A549 (cell line): ENCODE measurements at regions not wholly inside any gene's neighbourhood (a gene's known extent, or its start where the extent isn't known, plus 50 kb on each side); places are given as distances from the start of the nearest gene placed in this dataset.

ENCODE experiments used
- ATAC-seq, 2 experiments: fragments of 200-7000 bp in 1 of 2; fragments of >200 bp in 1 of 2; cut with Nextera tagmentation in 1 of 2; cut with Tn5 transposase in 1 of 2; 3 replicates each; pipeline versions ENCODE4 v1.8.0 to v1.9.1; 2018 to 2020; ENCODE audit warnings: mild to moderate bottlenecking in 1 of 2, moderate library complexity in 1 of 2
- CTCF ChIA-PET: fragments of 300-600 bp; sonication (Branson Sonifier 250); formaldehyde crosslinking; extraction: SDS; loops from one replicate; lab custom pipeline; 2021; ENCODE audit warnings: antibody characterized with exemption, inconsistent platforms; lab: Yijun Ruan, JAX
- POLR2A ChIA-PET: fragments of 350-600 bp; formaldehyde crosslinking; extraction: SDS; loops from one replicate; lab custom pipeline; 2021; ENCODE audit warnings: antibody characterized with exemption, inconsistent platforms; lab: Yijun Ruan, JAX
- DNase-seq, 2 experiments: peaks; one replicate each; pipeline versions ENCODE4 v3.0.0 to v3.0.0-alpha.2; 2011 to 2016; ENCODE audit warnings: low read depth in 1 of 2, low spot score in 1 of 2
- FAIRE-seq: peaks from 2 replicates; lab custom pipeline; 2011; peaks lifted over from hg19 to GRCh38; lab: Jason Lieb, UNC
- H3K27ac ChIP-seq, 2 experiments: fragments of >200 bp; sonication (Bioruptor Twin); formaldehyde crosslinking; 3 replicates each; pipeline ENCODE4 v1.5.1; 2016 to 2017
- H3K4me1 ChIP-seq: fragments of >200 bp; sonication (Bioruptor Twin); formaldehyde crosslinking; 3 replicates; pipeline ENCODE4 v1.6.1; 2016
- H3K4me2 ChIP-seq: fragments of >200 bp; sonication (Bioruptor Twin); formaldehyde crosslinking; 3 replicates; pipeline ENCODE4 v1.6.1; 2016
- H3K4me3 ChIP-seq: fragments of >200 bp; sonication (Bioruptor Twin); formaldehyde crosslinking; 3 replicates; pipeline ENCODE4 v1.5.1; 2016
- H3K9me3 ChIP-seq: fragments of >200 bp; sonication (Bioruptor Twin); formaldehyde crosslinking; 3 replicates; pipeline ENCODE4 v1.6.1; 2016
- CEBPB ChIP-seq, 2 experiments: fragments of >200 bp in 1 of 2; sonication (Bioruptor Twin) in 1 of 2; formaldehyde crosslinking in 1 of 2; IDR thresholded peaks; 2 replicates each; pipeline ENCODE4 v1.6.1; 2012 to 2016
- CHD4 ChIP-seq: fragments of 200-600 bp; sonication (generic); IDR thresholded peaks from 2 replicates; pipeline ENCODE4 v1.6.1; 2016; ENCODE audit warnings: antibody characterized with exemption, mild to moderate bottlenecking, borderline replicate concordance
- ESRRA ChIP-seq: fragments of 150-350 bp; IDR thresholded peaks from 2 replicates; pipeline ENCODE4 v1.6.1; 2014; ENCODE audit warnings: mild to moderate bottlenecking, low read length, borderline replicate concordance
- FOSL2 ChIP-seq, 2 experiments: fragments of 450-650 bp in 1 of 2; fragments of >200 bp in 1 of 2; sonication (Bioruptor Twin) in 1 of 2; formaldehyde crosslinking; IDR thresholded peaks; 2 replicates each; pipeline versions ENCODE4 v1.5.0 to v1.6.1; 2016 to 2020; ENCODE audit warnings: mild to moderate bottlenecking in 1 of 2, moderate library complexity in 1 of 2
- GATA3 ChIP-seq: IDR thresholded peaks from 2 replicates; pipeline ENCODE4 v1.6.1; 2012; ENCODE audit warnings: borderline replicate concordance
- JUN ChIP-seq, 2 experiments: fragments of >200 bp; sonication (Bioruptor Twin); formaldehyde crosslinking; IDR thresholded peaks; 2 replicates in 1 of 2; 3 replicates in 1 of 2; pipeline ENCODE4 v1.6.1; 2016 to 2017
- MAZ ChIP-seq: fragments of 150-350 bp; IDR thresholded peaks from 2 replicates; pipeline ENCODE4 v1.6.1; 2014; ENCODE audit warnings: antibody characterized with exemption, low read depth, low read length, borderline replicate concordance
- NPAS2 ChIP-seq: fragments of 250-450 bp; sonication (Bioruptor Pico); IDR thresholded peaks from 2 replicates; pipeline ENCODE4 v1.8.0; 2022; ENCODE audit warnings: mild to moderate bottlenecking, moderate library complexity, borderline replicate concordance
- PHF8 ChIP-seq: fragments of 200-600 bp; sonication (generic); IDR thresholded peaks from 2 replicates; pipeline ENCODE4 v1.6.1; 2016; ENCODE audit warnings: low read depth, mild to moderate bottlenecking, antibody characterized with exemption, moderate library complexity, borderline replicate concordance
- POLR2A ChIP-seq: IDR thresholded peaks from 2 replicates; pipeline ENCODE4 v1.6.1; 2012; ENCODE audit warnings: mild to moderate bottlenecking, low read length
- RARB ChIP-seq: fragments of 250-450 bp; sonication (Bioruptor Pico); IDR thresholded peaks from 2 replicates; pipeline ENCODE4 v1.8.0; 2021; ENCODE audit warnings: mild to moderate bottlenecking, moderate library complexity
- RNF2 ChIP-seq: fragments of 200-600 bp; sonication (generic); IDR thresholded peaks from 2 replicates; pipeline ENCODE4 v1.6.1; 2016; ENCODE audit warnings: low read depth, mild to moderate bottlenecking, antibody characterized with exemption, moderate library complexity, borderline replicate concordance
- ZC3H11A ChIP-seq: fragments of 450-650 bp; IDR thresholded peaks from 2 replicates; pipeline ENCODE4 v1.6.1; 2014; ENCODE audit warnings: antibody characterized with exemption, mild to moderate bottlenecking
- ZFP36 ChIP-seq: fragments of 450-650 bp; IDR thresholded peaks from 2 replicates; pipeline ENCODE4 v1.6.1; 2014; ENCODE audit warnings: borderline replicate concordance; ENCODE audit not compliant: partially characterized antibody
- ZNF302 ChIP-seq: fragments of 250-450 bp; sonication (Bioruptor Pico); IDR thresholded peaks from 2 replicates; pipeline ENCODE4 v1.9.0; 2021; ENCODE audit warnings: inconsistent platforms, mild to moderate bottlenecking, moderate library complexity
- WGBS: methylation state at CpG from one replicate; pipeline ENCODE4 v1.1.6; 2017; ENCODE audit errors: missing lambda C conversion rate; 5-methylcytosine and 5-hydroxymethylcytosine counted together
- TF ChIP-seq, protein P1 (sequence below): fragments of >200 bp; sonication (Bioruptor Twin); formaldehyde crosslinking; IDR thresholded peaks from 3 replicates; pipeline ENCODE4 v1.5.1; 2016
- TF ChIP-seq, protein P2 (sequence below): IDR thresholded peaks from 2 replicates; pipeline ENCODE4 v1.6.1; 2012
- TF ChIP-seq, protein P3 (sequence below): fragments of 250-450 bp; sonication (Bioruptor Pico); IDR thresholded peaks from 2 replicates; pipeline ENCODE4 v1.5.0; 2021; ENCODE audit warnings: mild to moderate bottlenecking, moderate library complexity, borderline replicate concordance
- TF ChIP-seq, protein P4 (sequence below): fragments of 150-350 bp; IDR thresholded peaks from 2 replicates; pipeline ENCODE4 v1.6.1; 2014; ENCODE audit warnings: low read depth, mild to moderate bottlenecking, low read length

DNA sequence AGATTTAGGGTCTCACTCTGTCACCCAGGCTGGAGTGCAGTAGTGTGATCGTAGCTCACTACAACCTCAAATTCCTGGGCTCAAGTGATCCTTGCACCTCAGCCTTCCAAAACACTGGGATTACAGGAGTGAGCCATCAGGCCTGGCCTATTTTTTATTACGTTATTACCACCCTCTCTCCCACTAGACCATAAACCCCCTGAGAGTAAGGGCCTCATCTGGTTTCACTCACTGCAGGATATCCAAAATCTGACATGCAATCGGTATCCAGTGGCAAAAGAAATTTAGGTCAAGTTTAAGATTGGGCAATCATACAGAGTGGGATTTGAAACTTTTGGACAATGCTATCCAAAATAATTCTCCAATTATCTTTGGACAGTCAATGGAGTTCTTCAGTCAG lies 117.0 kb upstream of the NEBL start (continued):
- TF ChIP-seq, protein P1, sequence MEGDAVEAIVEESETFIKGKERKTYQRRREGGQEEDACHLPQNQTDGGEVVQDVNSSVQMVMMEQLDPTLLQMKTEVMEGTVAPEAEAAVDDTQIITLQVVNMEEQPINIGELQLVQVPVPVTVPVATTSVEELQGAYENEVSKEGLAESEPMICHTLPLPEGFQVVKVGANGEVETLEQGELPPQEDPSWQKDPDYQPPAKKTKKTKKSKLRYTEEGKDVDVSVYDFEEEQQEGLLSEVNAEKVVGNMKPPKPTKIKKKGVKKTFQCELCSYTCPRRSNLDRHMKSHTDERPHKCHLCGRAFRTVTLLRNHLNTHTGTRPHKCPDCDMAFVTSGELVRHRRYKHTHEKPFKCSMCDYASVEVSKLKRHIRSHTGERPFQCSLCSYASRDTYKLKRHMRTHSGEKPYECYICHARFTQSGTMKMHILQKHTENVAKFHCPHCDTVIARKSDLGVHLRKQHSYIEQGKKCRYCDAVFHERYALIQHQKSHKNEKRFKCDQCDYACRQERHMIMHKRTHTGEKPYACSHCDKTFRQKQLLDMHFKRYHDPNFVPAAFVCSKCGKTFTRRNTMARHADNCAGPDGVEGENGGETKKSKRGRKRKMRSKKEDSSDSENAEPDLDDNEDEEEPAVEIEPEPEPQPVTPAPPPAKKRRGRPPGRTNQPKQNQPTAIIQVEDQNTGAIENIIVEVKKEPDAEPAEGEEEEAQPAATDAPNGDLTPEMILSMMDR, result no peak
- TF ChIP-seq POLR2A (no peak), GATA3 (no peak)
- TF ChIP-seq, protein P2, sequence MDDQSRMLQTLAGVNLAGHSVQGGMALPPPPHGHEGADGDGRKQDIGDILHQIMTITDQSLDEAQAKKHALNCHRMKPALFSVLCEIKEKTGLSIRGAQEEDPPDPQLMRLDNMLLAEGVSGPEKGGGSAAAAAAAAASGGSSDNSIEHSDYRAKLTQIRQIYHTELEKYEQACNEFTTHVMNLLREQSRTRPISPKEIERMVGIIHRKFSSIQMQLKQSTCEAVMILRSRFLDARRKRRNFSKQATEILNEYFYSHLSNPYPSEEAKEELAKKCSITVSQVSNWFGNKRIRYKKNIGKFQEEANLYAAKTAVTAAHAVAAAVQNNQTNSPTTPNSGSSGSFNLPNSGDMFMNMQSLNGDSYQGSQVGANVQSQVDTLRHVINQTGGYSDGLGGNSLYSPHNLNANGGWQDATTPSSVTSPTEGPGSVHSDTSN, result no peak

DNA sequence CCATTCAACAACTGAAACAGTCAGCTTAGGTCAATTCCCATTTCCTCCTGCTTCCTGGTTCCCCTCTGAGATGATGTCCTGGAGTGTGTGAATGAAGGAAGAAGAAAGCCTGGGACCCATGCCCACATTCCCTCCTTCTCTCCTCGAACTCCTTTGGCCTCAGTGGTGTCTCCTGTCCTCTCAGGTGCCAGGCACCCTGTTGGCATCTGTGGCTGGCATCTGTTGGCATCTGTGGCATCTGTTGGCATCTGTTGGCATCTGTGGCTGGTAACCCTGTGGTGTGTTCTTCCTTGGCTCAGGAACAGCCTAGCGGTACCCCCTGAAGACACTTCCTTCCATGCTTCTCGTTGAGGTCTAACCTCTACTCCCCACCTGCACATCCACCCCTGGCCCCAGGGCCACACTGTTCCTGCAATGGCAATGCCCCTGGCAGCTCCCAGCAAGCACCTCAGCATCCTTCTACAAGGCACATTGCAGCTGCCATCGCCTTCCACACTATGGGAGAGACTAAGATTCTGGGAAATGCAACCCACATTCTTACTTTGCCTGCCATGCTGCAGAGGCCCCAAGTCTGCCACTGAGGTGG lies 114.4 kb upstream of the NEBL start:
- ChIA-PET POLR2A (no interaction called here), CTCF (no interaction called here)
- H3K27ac ChIP-seq, result no peak overlapping the region
- H3K9me3 ChIP-seq, result no peaks in the 10 kb centered on the region
- ATAC-seq (no peak), DNase-seq (no peak), FAIRE-seq (no peak)
- no peak for TF ChIP-seq PHF8
- no peaks in the 10 kb centered on the region for H3K4me1 ChIP-seq
- WGBS, result 65% methylated on average over 4 of the region's 4 CpGs
- H3K4me2 ChIP-seq, result no peak overlapping the region
- no peak overlapping the region for H3K4me3 ChIP-seq

DNA sequence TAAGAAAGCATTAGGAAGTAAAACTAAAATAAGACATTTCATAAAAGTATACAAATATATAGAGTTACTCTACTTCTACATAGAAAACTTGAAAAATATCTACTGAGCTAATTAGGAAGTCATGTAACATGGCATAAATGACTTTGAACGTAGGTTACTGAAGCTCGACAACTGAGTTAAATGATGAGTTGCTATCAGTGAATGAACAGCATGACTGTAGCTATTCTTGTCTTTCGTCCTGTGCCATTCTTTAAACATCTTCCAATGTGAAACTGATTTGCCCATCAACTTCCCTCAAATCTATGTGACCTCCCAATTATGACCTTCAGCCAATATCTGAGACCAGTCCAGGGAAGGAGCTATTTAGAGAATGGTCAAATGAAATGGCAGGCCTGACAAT lies 113.5 kb upstream of the NEBL start:
- Histone ChIP-seq H3K4me2 (no peak overlapping the region), H3K27ac (no peak overlapping the region), H3K4me3 (no peak overlapping the region), H3K9me3 (no peaks in the 10 kb centered on the region), H3K4me1 (no peaks in the 10 kb centered on the region)
- CTCF ChIA-PET, result interaction anchor here (0.5 to 1.0 kb wide), 2 partner anchors 10 to 242 kb away, joined by 3 read pairs; no protein-coding TSS in a partner anchor
- DNase-seq (no peak), ATAC-seq (no peak), FAIRE-seq (peak; percentile 67)
- no peak for TF ChIP-seq FOSL2 (IDR thresholded peaks at IDR 0.05)
- no peak for TF ChIP-seq FOSL2 (CRISPR knock-in tag; IDR thresholded peaks at IDR 0.05)
- no peak for TF ChIP-seq RNF2
- TF ChIP-seq RARB (CRISPR knock-in tag), result no peak
- no peak for TF ChIP-seq CEBPB (IDR thresholded peaks at IDR 0.05)
- 90% methylated on average over 3 of the region's 3 CpGs for WGBS
- POLR2A ChIA-PET, result no interaction called here

DNA sequence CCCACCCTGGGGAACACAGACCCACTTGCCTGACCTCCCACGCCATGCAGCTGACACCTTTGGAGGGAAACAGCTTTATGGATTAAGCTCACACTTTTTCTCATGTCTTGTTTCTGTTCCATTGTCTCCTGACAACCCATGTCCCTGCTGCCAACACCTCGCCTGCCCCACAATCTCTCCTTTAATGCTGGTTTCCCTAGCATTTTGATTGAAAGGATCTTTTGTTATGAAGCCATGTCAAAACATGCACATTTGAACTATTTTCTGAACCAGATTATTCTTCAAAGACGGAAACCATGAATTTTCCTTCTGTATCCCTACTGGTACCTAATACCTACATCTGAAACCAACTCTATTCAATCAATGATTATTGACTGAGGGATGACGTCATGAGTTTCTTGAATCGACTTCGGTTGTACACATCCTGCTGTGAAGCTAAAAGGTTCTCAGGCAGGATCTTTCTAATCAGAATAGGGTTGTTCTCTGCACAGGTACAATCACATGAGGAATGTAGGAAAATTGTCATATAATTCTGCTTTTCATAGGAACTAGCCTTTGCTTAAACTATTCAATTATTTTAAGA lies 106.2 kb upstream of the NEBL start:
- peak; percentile 81 for FAIRE-seq
- POLR2A ChIA-PET, result no interaction called here
- WGBS, result 92% methylated on average over 6 of the region's 6 CpGs
- Histone ChIP-seq H3K27ac (peak overlapping the region in 1 of 2 experiments; percentile 54; a peak in 1 of 6 replicates), H3K9me3 (no peaks in the 10 kb centered on the region), H3K4me3 (no peak overlapping the region), H3K4me2 (no peak overlapping the region), H3K4me1 (peaks cover 22% of the 10 kb centered on the region)
- CTCF ChIA-PET, result no interaction called here
- ATAC-seq, result no peak
- DNase-seq, result no peak
- TF ChIP-seq ESRRA (no peak), JUN (IDR thresholded peaks at IDR 0.05) (no peak), RNF2 (no peak), CHD4 (no peak), PHF8 (no peak), ZNF302 (no peak), POLR2A (no peak), MAZ (no peak), NPAS2 (CRISPR knock-in tag) (no peak), ZC3H11A (no peak), ZFP36 (no peak)
- TF ChIP-seq, protein P3, sequence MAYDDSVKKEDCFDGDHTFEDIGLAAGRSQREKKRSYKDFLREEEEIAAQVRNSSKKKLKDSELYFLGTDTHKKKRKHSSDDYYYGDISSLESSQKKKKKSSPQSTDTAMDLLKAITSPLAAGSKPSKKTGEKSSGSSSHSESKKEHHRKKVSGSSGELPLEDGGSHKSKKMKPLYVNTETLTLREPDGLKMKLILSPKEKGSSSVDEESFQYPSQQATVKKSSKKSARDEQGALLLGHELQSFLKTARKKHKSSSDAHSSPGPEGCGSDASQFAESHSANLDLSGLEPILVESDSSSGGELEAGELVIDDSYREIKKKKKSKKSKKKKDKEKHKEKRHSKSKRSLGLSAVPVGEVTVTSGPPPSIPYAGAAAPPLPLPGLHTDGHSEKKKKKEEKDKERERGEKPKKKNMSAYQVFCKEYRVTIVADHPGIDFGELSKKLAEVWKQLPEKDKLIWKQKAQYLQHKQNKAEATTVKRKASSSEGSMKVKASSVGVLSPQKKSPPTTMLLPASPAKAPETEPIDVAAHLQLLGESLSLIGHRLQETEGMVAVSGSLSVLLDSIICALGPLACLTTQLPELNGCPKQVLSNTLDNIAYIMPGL, result no peak
- TF ChIP-seq, protein P4, sequence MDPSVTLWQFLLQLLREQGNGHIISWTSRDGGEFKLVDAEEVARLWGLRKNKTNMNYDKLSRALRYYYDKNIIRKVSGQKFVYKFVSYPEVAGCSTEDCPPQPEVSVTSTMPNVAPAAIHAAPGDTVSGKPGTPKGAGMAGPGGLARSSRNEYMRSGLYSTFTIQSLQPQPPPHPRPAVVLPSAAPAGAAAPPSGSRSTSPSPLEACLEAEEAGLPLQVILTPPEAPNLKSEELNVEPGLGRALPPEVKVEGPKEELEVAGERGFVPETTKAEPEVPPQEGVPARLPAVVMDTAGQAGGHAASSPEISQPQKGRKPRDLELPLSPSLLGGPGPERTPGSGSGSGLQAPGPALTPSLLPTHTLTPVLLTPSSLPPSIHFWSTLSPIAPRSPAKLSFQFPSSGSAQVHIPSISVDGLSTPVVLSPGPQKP, result no peak
- TF ChIP-seq, protein P1, result no peak
